H54 (cell line): ENCODE measurements at regions not wholly inside any gene's neighbourhood (a gene's known extent, or its start where the extent isn't known, plus 50 kb on each side); places are given as distances from the start of the nearest gene placed in this dataset.
"Not testable (repeated sequence)": the region's sequence is repeated elsewhere in the genome, so short reads cannot be mapped to it uniquely, and the experiment has no call there.

ENCODE experiments used
- DNase-seq: peaks from one replicate; pipeline ENCODE4 v3.0.0; 2011; ENCODE audit warnings: low spot score, mixed read lengths; ENCODE audit not compliant: insufficient read length
- FAIRE-seq: peaks from 3 replicates; lab custom pipeline; 2011; peaks lifted over from hg19 to GRCh38; lab: Jason Lieb, UNC
- POLR2A ChIP-seq: IDR thresholded peaks from 2 replicates; pipeline ENCODE4 v1.6.1; 2011; ENCODE audit warnings: low read depth, mild to moderate bottlenecking, low read length

DNA sequence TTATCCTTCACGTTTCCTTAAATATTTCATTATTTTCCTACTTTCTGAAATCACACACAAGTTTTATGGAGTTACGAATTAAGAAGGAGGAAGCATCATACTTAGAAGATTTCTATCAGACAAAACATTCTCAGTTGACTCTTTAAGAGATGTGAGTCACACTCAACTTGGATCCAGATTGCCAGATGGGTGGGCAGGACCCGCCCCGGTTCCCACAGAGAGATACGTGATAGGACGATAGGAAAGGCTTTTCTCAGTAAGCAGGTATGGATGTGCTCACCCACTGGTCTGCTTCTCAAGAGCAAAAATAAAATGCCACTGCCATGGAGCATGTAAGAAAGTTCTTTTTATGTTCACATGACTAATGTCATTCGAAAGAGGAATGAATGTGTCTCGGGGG lies 392.6 kb downstream of the MRPL39 start:
- no peak for TF ChIP-seq POLR2A
- DNase-seq (no peak), FAIRE-seq (no peak)

DNA sequence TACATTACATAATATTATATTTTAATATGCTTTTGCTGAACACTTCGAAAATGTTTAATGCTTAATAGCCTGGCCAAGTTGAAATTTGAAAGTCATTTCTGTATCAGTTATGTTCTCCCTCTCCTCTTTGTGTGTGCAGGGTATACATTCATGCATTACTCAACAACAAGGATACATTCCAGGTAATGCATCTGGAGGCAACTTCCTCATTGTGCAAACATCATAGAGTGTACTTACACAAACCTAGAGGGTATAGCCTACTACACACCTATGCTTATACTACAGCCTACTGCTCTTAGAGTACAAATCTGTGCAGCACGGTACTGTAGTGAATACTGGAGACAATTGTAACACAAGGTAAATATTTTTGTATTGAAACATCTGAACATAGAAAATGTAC lies 407.3 kb downstream of the MRPL39 start:
- TF ChIP-seq POLR2A, result no peak
- no peak for DNase-seq
- no peak for FAIRE-seq

DNA sequence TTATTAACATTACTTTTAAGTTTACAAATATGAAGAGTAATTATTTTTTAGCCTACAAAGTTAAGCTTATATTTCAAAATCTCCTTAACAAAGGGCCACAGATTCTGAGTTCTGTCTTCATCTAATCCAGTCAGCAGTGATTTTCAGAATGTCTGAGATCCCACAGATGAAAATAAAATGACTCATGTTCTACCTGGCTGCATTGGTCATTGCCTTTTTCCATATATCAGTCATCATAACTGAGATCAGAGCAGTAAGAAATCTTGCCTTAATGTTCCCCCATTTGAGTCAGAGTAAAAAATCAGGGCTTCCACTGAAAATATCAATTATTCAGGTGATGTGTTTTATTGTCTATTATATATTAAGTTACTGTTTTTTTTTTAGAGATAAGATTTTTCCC lies 416.1 kb downstream of the MRPL39 start:
- DNase-seq (no peak), FAIRE-seq (no peak)
- TF ChIP-seq POLR2A, result no peak

DNA sequence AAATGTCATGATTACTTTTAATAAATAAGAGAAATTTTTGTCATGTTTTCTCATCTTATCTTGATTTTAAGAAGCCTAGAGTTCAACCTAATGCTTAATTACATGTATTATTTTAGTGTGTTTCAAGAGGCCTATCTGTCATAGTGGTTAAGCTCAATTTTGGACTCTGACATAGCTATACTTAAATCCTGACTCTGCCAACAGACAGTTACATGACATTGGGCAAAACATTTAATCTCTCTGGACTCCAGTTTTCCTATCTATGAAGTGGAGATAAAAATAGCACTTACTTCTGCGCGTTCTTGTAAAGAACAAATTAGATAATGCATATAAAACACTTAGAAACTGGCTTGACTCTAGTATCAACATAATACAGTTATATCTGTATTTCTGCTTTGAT lies 417.8 kb downstream of the MRPL39 start:
- FAIRE-seq (no peak), DNase-seq (no peak)
- no peak for TF ChIP-seq POLR2A

DNA sequence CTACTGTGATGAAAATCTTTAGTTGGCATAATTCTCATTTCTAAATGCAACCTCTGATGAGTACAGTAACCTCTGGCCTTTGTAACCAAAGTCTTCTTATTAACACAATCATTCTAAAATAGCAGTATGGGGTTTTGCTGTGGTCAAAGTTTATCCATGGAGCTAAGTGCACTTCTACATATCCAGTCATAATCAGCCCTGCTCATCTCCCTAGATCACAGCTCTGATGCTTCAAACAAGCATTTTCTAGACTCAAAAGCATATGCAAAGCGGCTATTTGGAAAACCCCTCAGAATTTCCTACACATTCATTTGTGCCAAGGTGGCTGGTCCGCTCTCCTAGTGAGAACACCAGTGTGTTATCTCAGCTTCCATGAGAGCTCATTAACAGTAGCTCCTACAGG lies 418.6 kb downstream of the MRPL39 start:
- no peak for TF ChIP-seq POLR2A
- no peak for DNase-seq
- no peak for FAIRE-seq

DNA sequence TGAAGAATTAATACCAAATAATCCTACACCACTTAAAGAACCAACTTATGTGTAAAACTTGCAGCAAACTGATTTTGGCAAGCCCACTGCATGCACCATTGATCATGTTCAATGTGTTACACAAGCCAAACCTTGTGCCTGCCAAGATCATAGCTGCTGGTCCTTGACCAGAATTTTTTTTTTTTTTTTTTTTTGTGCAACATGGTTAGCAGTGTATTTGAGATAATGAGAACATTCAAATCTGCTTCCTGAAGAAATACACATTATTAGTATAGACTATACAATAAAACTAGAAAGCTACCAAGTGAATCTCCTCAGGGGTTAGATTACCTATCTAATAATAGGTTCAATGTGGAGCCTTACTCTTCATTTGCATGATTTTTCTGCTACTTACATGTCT lies 421.0 kb downstream of the MRPL39 start:
- DNase-seq (no peak), FAIRE-seq (no peak)
- TF ChIP-seq POLR2A, result no peak

DNA sequence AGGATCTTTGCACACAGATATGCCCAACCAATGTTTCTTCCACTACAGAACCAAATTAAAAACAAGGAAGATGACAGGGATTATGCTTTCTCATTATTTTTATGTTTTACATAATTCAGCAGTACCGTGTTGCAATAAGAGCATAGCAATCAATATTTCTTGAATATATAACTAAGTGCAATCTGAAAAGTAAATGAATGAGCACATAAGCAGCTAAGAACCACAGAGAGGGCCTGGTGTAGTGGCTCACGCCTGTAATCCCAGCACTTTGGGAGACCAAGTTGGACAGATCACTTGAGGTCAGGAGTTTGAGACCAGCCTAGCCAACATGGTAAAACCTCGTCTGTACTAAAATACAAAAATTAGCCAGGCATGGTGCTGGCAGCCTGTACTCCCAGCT lies 423.7 kb downstream of the MRPL39 start:
- no peak for TF ChIP-seq POLR2A
- DNase-seq (no peak), FAIRE-seq (no peak)

DNA sequence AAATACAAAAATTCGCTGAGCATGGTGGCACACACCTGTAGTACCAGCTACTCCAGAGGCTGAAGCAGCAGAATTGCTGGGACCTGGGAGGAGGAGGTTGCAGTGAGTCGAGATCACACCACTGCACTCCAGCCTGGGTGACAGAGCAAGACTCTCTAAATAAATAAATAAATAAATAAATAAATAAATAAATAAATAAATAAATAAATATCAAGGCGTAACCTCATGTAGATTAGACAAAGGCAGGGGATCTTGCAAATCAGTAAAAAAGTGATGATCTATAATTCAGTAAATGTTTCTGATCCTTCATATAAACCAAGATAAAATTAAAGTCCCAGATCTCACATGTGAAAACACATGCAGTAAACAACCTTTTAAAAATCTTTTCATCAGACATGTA lies 425.6 kb downstream of the MRPL39 start:
- not testable (repeated sequence) for FAIRE-seq, DNase-seq

DNA sequence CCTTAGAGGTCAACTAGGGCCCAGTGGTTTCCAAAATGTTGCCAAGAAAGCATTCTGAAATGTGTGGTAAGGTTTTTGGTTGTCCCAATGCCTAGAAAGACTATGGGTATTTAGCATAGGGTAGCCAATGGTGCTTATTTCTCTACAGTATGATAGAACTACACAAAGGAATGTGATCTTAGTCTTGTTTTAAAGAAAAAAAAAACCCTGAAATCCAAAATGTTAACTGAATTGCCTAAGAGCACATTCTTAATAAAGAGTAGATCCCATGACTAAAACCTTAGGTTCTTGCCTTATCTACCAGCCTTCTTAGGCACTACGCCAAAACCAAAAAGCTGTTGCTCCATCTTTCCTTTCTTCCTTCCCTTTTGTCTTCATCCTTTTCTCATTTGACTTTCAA lies 428.2 kb downstream of the MRPL39 start:
- TF ChIP-seq POLR2A, result no peak
- FAIRE-seq, result no peak
- no peak for DNase-seq

DNA sequence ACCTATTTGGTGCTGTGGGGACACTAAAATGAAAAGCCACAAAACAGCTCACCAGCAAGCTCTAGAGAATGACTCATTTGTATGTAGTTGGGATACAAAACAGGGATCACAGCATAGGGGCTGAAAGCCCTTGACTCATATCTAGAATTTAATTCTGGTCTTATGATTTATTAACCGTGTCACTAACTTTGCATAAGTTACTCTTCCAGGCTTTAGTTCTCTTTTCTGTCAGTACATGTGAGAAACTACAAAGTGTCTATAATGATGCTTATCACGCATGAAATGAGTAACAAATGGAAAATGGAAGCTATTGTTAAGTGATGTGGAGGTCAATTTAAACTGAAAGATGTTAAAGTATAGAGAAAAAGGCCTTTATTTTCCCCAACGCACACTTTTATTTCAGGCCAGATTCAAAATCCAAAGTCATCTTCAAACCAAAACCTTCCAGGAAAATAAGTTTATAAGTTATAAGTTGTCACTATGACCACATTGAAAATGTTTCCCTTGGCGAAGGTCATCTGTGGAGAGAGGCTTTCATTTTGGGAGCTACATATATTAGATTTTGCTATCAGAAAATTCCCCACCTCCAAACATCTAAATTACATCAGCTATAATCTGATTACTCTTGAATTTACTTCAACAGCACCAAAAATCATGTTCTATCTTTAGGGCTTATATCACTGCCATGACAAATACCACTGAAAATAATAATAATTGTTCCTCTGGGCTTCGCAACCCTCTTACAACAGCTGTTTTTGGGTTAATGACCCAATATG lies 430.5 kb downstream of the MRPL39 start:
- DNase-seq (no peak), FAIRE-seq (no peak)
- TF ChIP-seq POLR2A, result no peak

DNA sequence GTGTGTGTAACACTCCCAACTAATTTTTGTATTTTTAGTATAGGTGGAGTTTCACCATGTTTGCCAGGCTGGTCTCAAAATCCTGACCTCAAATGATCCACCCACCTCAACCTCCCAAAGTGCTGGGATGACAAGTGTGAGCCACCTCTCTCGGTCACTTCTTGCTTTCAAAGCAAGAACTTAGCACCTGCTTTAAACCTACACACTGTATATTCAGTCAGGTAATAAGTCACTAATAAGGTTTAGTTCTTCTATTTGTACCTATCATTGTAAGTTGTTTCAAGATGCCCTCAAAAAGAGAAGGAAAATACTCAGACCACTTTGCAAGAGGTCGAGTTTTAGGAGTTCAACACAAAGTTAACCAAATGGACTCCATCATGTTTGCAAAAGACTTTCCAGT lies 431.3 kb downstream of the MRPL39 start:
- DNase-seq (no peak), FAIRE-seq (no peak)
- TF ChIP-seq POLR2A, result no peak

DNA sequence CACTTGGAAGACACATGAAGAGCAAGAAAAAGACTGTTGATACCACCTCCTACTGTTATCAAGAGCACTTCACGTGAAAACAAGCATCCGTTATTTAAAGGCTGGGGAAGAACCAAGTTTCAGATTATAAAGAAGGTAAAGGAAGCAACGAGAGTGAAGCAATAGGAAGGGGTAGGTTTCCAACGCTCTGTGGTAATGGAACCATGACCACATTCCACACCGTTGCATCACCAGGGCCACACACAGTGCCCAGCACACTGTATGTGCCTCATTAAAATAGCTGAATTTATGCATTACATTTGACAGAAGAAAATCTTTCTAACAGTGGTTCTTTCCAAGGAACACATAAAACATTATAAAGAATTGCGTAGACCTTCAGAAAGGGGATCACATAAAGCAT lies 435.8 kb downstream of the MRPL39 start:
- TF ChIP-seq POLR2A, result no peak
- FAIRE-seq (no peak), DNase-seq (no peak)

DNA sequence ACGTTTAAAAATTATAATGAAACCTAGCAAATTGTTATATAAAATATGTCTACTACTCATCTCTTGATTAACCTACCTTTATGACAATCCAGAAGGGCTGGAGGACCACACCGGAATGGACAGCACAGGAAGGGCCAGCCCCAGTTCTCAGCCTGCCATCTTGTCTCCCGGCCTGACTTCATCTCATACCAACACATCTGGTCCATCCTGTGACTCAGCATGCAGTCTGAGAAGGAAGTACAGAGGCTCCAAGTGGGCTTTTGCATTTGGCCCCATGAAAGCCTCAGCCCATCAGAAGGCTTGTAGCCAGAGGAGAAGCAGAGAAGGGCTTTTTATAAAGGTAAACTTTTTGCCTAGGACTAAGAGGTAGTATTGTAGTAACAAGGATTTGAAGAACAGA lies 436.6 kb downstream of the MRPL39 start:
- no peak for TF ChIP-seq POLR2A
- FAIRE-seq (no peak), DNase-seq (no peak)

DNA sequence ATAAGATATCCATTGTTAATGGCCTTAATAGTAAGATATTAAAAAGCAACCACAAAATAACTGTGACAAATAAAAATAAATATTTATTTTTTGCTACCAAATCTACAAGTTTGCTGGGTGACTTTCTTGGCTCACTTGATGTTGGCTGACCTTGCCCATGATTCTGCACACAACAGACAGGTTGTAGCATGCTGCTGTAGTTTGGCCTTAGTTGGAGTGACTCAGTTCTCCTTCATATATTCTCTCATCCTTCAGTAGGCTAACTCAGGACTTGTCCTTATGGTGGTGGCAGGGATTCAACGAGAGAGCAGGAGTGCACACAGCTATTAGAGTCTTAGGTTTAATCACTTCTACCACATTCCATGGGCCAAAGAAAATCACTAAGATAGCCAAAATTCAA lies 437.9 kb downstream of the MRPL39 start:
- DNase-seq (no peak), FAIRE-seq (no peak)
- no peak for TF ChIP-seq POLR2A

DNA sequence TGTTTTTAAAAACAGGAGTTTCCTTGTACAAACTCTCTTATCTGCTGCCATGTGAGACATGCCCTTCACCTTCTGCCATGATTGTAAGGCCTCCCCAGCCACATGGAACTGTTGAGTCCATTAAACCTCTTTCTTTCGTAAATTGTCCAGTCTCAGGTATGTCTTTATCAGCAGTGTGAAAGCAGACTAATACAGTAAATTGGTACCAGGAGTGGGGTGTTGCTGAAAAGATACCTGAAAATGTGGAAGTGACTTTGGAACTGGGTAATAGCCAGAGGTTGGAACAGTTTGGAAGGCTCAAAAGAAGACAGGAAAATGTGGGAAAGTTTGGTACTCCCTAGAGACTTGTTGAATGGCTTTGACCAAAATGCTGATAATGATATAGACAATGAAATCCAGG lies 440.4 kb downstream of the MRPL39 start:
- DNase-seq, FAIRE-seq: not testable (repeated sequence)

DNA sequence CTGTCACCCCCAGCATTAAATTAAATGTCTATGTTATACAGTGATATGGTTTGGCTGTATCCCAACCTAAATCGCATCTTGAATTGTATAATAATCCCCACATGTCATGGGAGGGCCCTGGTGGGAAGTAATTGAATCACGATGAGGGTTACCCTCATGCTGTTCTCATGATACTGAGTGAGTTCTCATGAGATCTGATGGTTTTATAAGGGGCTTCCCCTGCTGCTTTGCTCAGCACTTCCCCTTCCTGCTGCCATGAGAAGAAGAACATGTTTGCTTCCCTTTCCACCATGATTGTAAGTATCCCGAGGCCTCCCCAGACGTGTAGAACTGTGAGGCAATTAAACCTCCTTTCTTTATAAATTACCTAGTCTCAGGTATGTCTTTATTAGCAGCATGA lies 445.7 kb downstream of the MRPL39 start:
- no peak for FAIRE-seq

DNA sequence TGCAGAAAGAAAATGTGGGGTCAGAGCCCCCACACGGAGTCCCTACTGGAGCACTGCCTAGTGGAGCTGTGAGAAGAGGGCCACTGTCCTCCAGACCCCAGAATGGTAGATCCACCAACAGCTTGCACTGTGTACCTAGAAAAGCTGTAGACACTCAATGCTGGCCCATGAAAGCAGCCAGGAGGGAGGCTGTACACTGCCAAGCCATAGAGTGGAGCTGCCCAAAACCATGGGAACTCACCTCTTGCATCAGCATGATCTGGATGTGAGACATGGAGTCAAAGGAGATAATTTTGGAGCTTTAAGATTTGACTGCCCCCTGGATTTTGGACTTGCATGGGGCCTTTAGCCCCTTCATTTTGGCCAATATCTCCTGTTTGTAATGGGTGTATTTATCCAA lies 452.3 kb downstream of the MRPL39 start:
- not testable (repeated sequence) for DNase-seq, FAIRE-seq

More for the DNA sequence above, 445.7 kb downstream of the MRPL39 start:
- no peak for TF ChIP-seq POLR2A
- DNase-seq, result no peak
